ENCODE measurements at regions not wholly inside any gene's neighbourhood (a gene's known extent, or its start where the extent isn't known, plus 50 kb on each side); places are given as distances from the start of the nearest gene placed in this dataset.

- TF ChIP-seq, protein P1, sequence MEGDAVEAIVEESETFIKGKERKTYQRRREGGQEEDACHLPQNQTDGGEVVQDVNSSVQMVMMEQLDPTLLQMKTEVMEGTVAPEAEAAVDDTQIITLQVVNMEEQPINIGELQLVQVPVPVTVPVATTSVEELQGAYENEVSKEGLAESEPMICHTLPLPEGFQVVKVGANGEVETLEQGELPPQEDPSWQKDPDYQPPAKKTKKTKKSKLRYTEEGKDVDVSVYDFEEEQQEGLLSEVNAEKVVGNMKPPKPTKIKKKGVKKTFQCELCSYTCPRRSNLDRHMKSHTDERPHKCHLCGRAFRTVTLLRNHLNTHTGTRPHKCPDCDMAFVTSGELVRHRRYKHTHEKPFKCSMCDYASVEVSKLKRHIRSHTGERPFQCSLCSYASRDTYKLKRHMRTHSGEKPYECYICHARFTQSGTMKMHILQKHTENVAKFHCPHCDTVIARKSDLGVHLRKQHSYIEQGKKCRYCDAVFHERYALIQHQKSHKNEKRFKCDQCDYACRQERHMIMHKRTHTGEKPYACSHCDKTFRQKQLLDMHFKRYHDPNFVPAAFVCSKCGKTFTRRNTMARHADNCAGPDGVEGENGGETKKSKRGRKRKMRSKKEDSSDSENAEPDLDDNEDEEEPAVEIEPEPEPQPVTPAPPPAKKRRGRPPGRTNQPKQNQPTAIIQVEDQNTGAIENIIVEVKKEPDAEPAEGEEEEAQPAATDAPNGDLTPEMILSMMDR (IDR thresholded peaks at IDR 0.05) = no peak
- no peak for TF ChIP-seq ZFX (IDR thresholded peaks at IDR 0.05; ENCODE audit: borderline replicate concordance)
Measured at GRCh38 chr12:46523446-46523845, 150.9 kb upstream of the SLC38A2 start.
